ENCODE measurements at regions not wholly inside any gene's neighbourhood (a gene's known extent, or its start where the extent isn't known, plus 50 kb on each side); places are given as distances from the start of the nearest gene placed in this dataset.

DNA sequence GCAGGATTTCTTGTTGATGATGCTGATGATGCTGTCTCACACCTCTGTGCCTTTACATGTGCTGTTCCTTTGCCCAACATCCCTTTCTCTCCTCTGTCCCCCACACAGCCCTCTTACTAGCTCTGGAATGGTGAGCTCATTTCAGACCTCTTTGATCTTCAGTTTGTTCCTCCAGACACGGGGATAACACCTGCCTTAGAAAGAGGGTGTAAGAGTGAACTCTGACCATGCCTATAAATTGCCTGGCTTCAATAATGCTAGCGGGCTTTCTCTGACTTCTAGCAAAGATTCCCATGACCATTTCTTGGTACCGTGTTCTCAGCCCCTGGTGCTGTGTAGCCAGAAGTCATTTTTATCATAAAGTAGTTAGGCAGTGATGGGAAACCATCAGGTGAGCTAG lies 55.9 kb upstream of the DRD2 start:
- no peak for DNase-seq (ENCODE audit: low read depth)
- no peak overlapping the region for H3K4me3 ChIP-seq (ENCODE audit: low read depth, low read length)
- TF ChIP-seq, protein P1, sequence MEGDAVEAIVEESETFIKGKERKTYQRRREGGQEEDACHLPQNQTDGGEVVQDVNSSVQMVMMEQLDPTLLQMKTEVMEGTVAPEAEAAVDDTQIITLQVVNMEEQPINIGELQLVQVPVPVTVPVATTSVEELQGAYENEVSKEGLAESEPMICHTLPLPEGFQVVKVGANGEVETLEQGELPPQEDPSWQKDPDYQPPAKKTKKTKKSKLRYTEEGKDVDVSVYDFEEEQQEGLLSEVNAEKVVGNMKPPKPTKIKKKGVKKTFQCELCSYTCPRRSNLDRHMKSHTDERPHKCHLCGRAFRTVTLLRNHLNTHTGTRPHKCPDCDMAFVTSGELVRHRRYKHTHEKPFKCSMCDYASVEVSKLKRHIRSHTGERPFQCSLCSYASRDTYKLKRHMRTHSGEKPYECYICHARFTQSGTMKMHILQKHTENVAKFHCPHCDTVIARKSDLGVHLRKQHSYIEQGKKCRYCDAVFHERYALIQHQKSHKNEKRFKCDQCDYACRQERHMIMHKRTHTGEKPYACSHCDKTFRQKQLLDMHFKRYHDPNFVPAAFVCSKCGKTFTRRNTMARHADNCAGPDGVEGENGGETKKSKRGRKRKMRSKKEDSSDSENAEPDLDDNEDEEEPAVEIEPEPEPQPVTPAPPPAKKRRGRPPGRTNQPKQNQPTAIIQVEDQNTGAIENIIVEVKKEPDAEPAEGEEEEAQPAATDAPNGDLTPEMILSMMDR (IDR thresholded peaks at IDR 0.05; ENCODE audit: insufficient read depth, low read length, poor library complexity, severe bottlenecking), result no peak
- H3K27me3 ChIP-seq (ENCODE audit: control insufficient read depth, insufficient read depth, low read length), result no peaks in the 10 kb centered on the region
- H3K36me3 ChIP-seq (ENCODE audit: control insufficient read depth, insufficient read depth, low read length), result no peaks in the 10 kb centered on the region

DNA sequence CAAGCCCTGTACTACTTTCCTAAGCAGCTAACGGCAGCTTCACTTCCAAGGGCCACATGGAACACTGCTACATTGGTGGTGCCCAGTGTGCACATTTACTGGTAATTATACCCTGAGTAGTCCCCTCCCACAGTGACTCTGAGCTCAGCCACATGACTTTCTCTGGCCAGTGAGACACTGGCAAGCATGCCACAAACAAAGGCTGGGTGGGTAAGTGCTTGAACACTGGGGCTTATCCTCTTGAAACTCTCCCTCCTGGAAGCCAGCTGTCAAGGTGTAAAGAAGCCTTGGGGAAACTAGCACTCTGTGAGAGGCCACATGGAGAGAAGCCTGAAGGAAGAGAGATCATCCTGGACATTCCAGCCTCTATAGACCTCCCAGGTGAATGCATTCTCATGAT lies 54.4 kb upstream of the DRD2 start:
- no peaks in the 10 kb centered on the region for H3K36me3 ChIP-seq (ENCODE audit: control insufficient read depth, insufficient read depth, low read length)
- TF ChIP-seq, protein P1 (IDR thresholded peaks at IDR 0.05; ENCODE audit: insufficient read depth, low read length, poor library complexity, severe bottlenecking), result no peak
- H3K27me3 ChIP-seq (ENCODE audit: control insufficient read depth, insufficient read depth, low read length), result no peaks in the 10 kb centered on the region
- DNase-seq (ENCODE audit: low read depth), result no peak
- no peak overlapping the region for H3K4me3 ChIP-seq (ENCODE audit: low read depth, low read length)

DNA sequence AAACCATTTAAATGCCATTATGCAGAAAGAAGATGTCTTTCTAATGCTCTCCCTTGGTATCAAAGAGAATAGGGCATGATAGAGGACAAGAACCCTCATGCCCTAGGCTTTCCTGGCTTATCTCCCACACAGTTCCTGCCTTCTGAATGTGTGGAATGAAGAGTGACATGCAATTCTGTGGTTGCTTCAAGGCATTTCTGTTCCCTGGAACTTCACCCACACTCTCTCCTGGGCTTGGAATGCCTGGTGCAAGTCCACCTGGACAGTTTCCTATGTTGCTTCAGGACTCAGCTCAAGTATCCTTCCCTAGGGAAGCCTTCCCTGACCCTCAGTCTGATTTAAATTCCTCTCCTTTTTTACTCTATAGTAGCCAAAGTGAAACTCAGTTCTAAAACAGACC lies 53.8 kb upstream of the DRD2 start:
- Histone ChIP-seq H3K27me3 (ENCODE audit: control insufficient read depth, insufficient read depth, low read length) (no peaks in the 10 kb centered on the region), H3K4me3 (ENCODE audit: low read depth, low read length) (no peak overlapping the region), H3K36me3 (ENCODE audit: control insufficient read depth, insufficient read depth, low read length) (no peaks in the 10 kb centered on the region)
- no peak for DNase-seq (ENCODE audit: low read depth)
- TF ChIP-seq, protein P1 (IDR thresholded peaks at IDR 0.05; ENCODE audit: insufficient read depth, low read length, poor library complexity, severe bottlenecking), result no peak

DNA sequence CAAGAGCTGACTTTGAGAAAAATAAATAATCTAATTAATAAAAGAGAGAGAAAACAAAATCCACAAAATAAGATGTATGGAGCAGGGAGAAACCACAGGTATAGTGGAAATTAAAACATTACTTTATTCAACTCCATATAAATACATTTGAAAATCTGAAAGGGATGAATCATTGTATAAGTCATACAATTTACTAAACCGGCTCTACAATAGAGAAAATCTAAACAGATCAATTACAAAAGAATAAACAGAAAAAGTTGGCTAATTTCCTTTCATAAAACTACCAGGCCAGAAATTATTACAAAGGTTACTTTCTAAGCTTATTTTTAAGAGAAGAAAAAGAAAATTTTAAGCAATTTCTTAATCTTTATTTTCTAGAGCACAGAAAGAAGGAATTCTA lies 51.3 kb upstream of the DRD2 start:
- no peak overlapping the region for H3K4me3 ChIP-seq (ENCODE audit: low read depth, low read length)
- TF ChIP-seq, protein P1 (IDR thresholded peaks at IDR 0.05; ENCODE audit: insufficient read depth, low read length, poor library complexity, severe bottlenecking), result no peak
- H3K27me3 ChIP-seq (ENCODE audit: control insufficient read depth, insufficient read depth, low read length), result no peaks in the 10 kb centered on the region
- no peak for DNase-seq (ENCODE audit: low read depth)
- no peaks in the 10 kb centered on the region for H3K36me3 ChIP-seq (ENCODE audit: control insufficient read depth, insufficient read depth, low read length)

All from kidney epithelial cell (primary cell).